H1 (cell line): ENCODE measurements at regions not wholly inside any gene's neighbourhood (a gene's known extent, or its start where the extent isn't known, plus 50 kb on each side); places are given as distances from the start of the nearest gene placed in this dataset.

ENCODE experiments used
- CTCF ChIP-seq, 3 experiments: IDR thresholded peaks; 1 replicate in 2 of 3; 2 replicates in 1 of 3; pipeline versions ENCODE4 v1.5.1 to v1.6.1; 2011; ENCODE audit warnings: low read length in 3 of 3, mild to moderate bottlenecking in 3 of 3, inconsistent platforms in 2 of 3, low read depth in 1 of 3, moderate library complexity in 1 of 3; ENCODE audit not compliant: insufficient read depth in 1 of 3; ENCODE audit errors: control extremely low read depth in 1 of 3
- EP300 ChIP-seq, 2 experiments: IDR thresholded peaks; 1 replicate in 1 of 2; 2 replicates in 1 of 2; pipeline ENCODE4 v1.6.1; 2011 to 2012; ENCODE audit warnings: low read depth in 2 of 2, low read length in 2 of 2, mild to moderate bottlenecking in 2 of 2, borderline replicate concordance in 1 of 2, inconsistent platforms in 1 of 2, moderate library complexity in 1 of 2
- POLR2A ChIP-seq, 2 experiments: IDR thresholded peaks; 1 replicate in 1 of 2; 2 replicates in 1 of 2; pipeline ENCODE4 v1.6.1; 2011; ENCODE audit warnings: low read depth in 2 of 2, low read length in 2 of 2, mild to moderate bottlenecking in 2 of 2; ENCODE audit errors: control extremely low read depth in 1 of 2
- RAD21 ChIP-seq, 2 experiments: IDR thresholded peaks in 1 of 2; conservative IDR thresholded peaks in 1 of 2; 2 replicates each; pipeline ENCODE4 v1.6.1; 2011; ENCODE audit warnings: low read depth in 2 of 2, low read length in 2 of 2, improper control_type of control experiment in 1 of 2, inconsistent platforms in 1 of 2, mild to moderate bottlenecking in 1 of 2, moderate library complexity in 1 of 2
- ZNF274 ChIP-seq: IDR thresholded peaks from 2 replicates; pipeline ENCODE4 v1.7.0; 2012; ENCODE audit warnings: low read length, borderline replicate concordance; ENCODE audit errors: extremely low read depth

GRCh38 chr17:53227111-53227510 lies 595.6 kb upstream of the KIF2B start:
- TF ChIP-seq RAD21 (IDR thresholded peaks at IDR 0.05 in 1 of 2, conservative IDR thresholded peaks at IDR 0.05 in 1 of 2; ENCODE audit: low read depth in 2 of 2, low read length in 2 of 2), result no peak
- TF ChIP-seq EP300 (IDR thresholded peaks at IDR 0.05; ENCODE audit: borderline replicate concordance in 1 of 2, low read depth in 2 of 2, low read length in 2 of 2), result no peak
- no peak for TF ChIP-seq ZNF274
- no peak for TF ChIP-seq CTCF (IDR thresholded peaks at IDR 0.05; ENCODE audit: control extremely low read depth in 1 of 3, insufficient read depth in 1 of 3, low read depth in 1 of 3, low read length in 3 of 3)
- TF ChIP-seq POLR2A (IDR thresholded peaks at IDR 0.05; ENCODE audit: control extremely low read depth in 1 of 2, low read depth in 2 of 2, low read length in 2 of 2), result no peak
